Body of pancreas (tissue), 4 donors: ENCODE measurements at regions not wholly inside any gene's neighbourhood (a gene's known extent, or its start where the extent isn't known, plus 50 kb on each side); places are given as distances from the start of the nearest gene placed in this dataset.

ENCODE experiments used
- CTCF ChIP-seq, 7 experiments: fragments of 450-650 bp in 4 of 7; fragments of 200-600 bp in 3 of 7; sonication (generic) in 3 of 7; IDR thresholded peaks; one replicate each; pipeline ENCODE4 v1.5.1; 2016 to 2019; ENCODE audit warnings: antibody characterized with exemption in 7 of 7
- POLR2A ChIP-seq, 3 donors: fragments of 450-650 bp; IDR thresholded peaks; one replicate each; pipeline ENCODE4 v1.6.1; 2016; ENCODE audit warnings: antibody characterized with exemption in 3 of 3, mild to moderate bottlenecking in 2 of 3

GRCh38 chr1:101704895-101705294, 291.8 kb downstream of the OLFM3 start:
- TF ChIP-seq CTCF (IDR thresholded peaks at IDR 0.05) (no peak), POLR2A (IDR thresholded peaks at IDR 0.05) (no peak)
